ENCODE measurements at regions not wholly inside any gene's neighbourhood (a gene's known extent, or its start where the extent isn't known, plus 50 kb on each side); places are given as distances from the start of the nearest gene placed in this dataset.
"Not testable (repeated sequence)": the region's sequence is repeated elsewhere in the genome, so short reads cannot be mapped to it uniquely, and the experiment has no call there.

DNA sequence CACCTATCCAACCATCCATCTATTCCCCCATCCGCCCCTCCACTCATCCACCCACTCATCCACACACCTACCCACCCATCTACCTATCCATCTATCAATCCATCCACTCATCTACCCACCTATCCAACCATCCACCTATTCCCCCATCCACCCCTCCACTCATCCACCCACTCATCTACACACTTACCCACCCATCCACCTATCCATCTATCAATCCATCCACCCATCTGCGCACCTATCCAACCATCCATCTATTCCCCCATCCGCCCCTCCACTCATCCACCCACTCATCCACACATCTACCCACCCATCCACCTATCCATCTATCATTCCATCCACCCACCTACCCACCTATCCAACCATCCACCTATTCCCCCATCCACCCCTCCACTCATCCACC is 81.4 kb upstream of the PITRM1 start:
- not testable (repeated sequence) for TF ChIP-seq POLR2A (IDR thresholded peaks at IDR 0.05)
- TF ChIP-seq, protein P1, sequence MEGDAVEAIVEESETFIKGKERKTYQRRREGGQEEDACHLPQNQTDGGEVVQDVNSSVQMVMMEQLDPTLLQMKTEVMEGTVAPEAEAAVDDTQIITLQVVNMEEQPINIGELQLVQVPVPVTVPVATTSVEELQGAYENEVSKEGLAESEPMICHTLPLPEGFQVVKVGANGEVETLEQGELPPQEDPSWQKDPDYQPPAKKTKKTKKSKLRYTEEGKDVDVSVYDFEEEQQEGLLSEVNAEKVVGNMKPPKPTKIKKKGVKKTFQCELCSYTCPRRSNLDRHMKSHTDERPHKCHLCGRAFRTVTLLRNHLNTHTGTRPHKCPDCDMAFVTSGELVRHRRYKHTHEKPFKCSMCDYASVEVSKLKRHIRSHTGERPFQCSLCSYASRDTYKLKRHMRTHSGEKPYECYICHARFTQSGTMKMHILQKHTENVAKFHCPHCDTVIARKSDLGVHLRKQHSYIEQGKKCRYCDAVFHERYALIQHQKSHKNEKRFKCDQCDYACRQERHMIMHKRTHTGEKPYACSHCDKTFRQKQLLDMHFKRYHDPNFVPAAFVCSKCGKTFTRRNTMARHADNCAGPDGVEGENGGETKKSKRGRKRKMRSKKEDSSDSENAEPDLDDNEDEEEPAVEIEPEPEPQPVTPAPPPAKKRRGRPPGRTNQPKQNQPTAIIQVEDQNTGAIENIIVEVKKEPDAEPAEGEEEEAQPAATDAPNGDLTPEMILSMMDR (IDR thresholded peaks at IDR 0.05), result not testable (repeated sequence)

Measured in heart left ventricle (tissue), 13 donors.